K562 (cell line): ENCODE measurements at regions not wholly inside any gene's neighbourhood (a gene's known extent, or its start where the extent isn't known, plus 50 kb on each side); places are given as distances from the start of the nearest gene placed in this dataset.

ENCODE experiments used
- ARID1B ChIP-seq: fragments of 450-650 bp; IDR thresholded peaks from 2 replicates; pipeline ENCODE4 v1.6.1; 2016; ENCODE audit warnings: antibody characterized with exemption, mild to moderate bottlenecking, inconsistent platforms
- BHLHE40 ChIP-seq: IDR thresholded peaks from 2 replicates; pipeline ENCODE4 v1.6.1; 2011; ENCODE audit warnings: low read length, improper control_type of control experiment
- CTCF ChIP-seq, 3 experiments: IDR thresholded peaks in 2 of 3; conservative IDR thresholded peaks in 1 of 3; 2 replicates each; pipeline ENCODE4 v1.5.1; 2011 to 2012; ENCODE audit warnings: low read length in 3 of 3, mild to moderate bottlenecking in 3 of 3, control low read depth in 2 of 3, improper control_type of control experiment in 1 of 3, inconsistent platforms in 1 of 3, low read depth in 1 of 3, mixed read lengths in 1 of 3, moderate library complexity in 1 of 3; ENCODE audit not compliant: insufficient read depth in 2 of 3
- KDM1A ChIP-seq, 2 experiments: fragments of 450-650 bp; IDR thresholded peaks; 2 replicates each; pipeline ENCODE4 v1.6.1; 2016; ENCODE audit warnings: mild to moderate bottlenecking in 2 of 2
- MLX ChIP-seq, 2 experiments: fragments of 450-650 bp in 1 of 2; sonication (generic) in 1 of 2; formaldehyde crosslinking; conservative IDR thresholded peaks; 2 replicates each; pipeline versions ENCODE4 v1.4.0 to v1.8.1; 2020 to 2022; ENCODE audit warnings: mild to moderate bottlenecking in 1 of 2, missing genetic modification reagents in 1 of 2
- POLR2A ChIP-seq: fragments of 450-650 bp; conservative IDR thresholded peaks from 2 replicates; pipeline ENCODE4 v1.6.1; 2016
- YY1 ChIP-seq, 3 experiments: IDR thresholded peaks; 2 replicates each; pipeline ENCODE4 v1.6.1; 2011; ENCODE audit warnings: low read length in 2 of 3, mild to moderate bottlenecking in 2 of 3, moderate library complexity in 2 of 3, borderline replicate concordance in 1 of 3, control low read depth in 1 of 3, low read depth in 1 of 3; ENCODE audit not compliant: insufficient read depth in 3 of 3, insufficient replicate concordance in 2 of 3, control insufficient read depth in 1 of 3, insufficient read length in 1 of 3; ENCODE audit errors: extremely low read depth in 1 of 3
- ZNF124 ChIP-seq: sonication (generic); formaldehyde crosslinking; IDR thresholded peaks from 2 replicates; pipeline ENCODE4 v1.8.1; 2022; ENCODE audit warnings: missing genetic modification reagents

GRCh38 chrX:3545901-3546300 lies 167.5 kb downstream of the PRKX start:
- TF ChIP-seq KDM1A (IDR thresholded peaks at IDR 0.05) (no peak), ARID1B (no peak), ZNF124 (CRISPR knock-in tag) (no peak), YY1 (IDR thresholded peaks at IDR 0.05; ENCODE audit: borderline replicate concordance in 1 of 3, control insufficient read depth in 1 of 3, extremely low read depth in 1 of 3, insufficient read depth in 3 of 3, insufficient read length in 1 of 3, insufficient replicate concordance in 2 of 3, low read depth in 1 of 3, low read length in 2 of 3) (no peak), CTCF (IDR thresholded peaks at IDR 0.05 in 2 of 3, conservative IDR thresholded peaks at IDR 0.05 in 1 of 3; ENCODE audit: insufficient read depth in 2 of 3, low read depth in 1 of 3, low read length in 3 of 3) (no peak), MLX (CRISPR knock-in tag; conservative IDR thresholded peaks at IDR 0.05) (no peak), BHLHE40 (no peak), POLR2A (no peak)
